GM23338 (cell line): ENCODE measurements at regions not wholly inside any gene's neighbourhood (a gene's known extent, or its start where the extent isn't known, plus 50 kb on each side); places are given as distances from the start of the nearest gene placed in this dataset.

Source experiments
- CREB1 ChIP-seq: fragments of 250-450 bp; sonication (Bioruptor Pico); IDR thresholded peaks from 2 replicates; pipeline ENCODE4 v1.5.0; 2020; ENCODE audit warnings: low read depth, mild to moderate bottlenecking, moderate library complexity
- CTCF ChIP-seq, 2 experiments: fragments of 200-600 bp in 1 of 2; sonication (generic) in 1 of 2; conservative IDR thresholded peaks; 2 replicates each; pipeline versions ENCODE4 v1.5.1 to v1.6.1; 2016 to 2017; ENCODE audit warnings: antibody characterized with exemption in 2 of 2, low read depth in 2 of 2, mild to moderate bottlenecking in 2 of 2, moderate library complexity in 1 of 2
- ETS1 ChIP-seq: IDR thresholded peaks from 2 replicates; pipeline ENCODE4 v1.6.1; 2016; ENCODE audit warnings: antibody characterized with exemption
- EZH2 ChIP-seq: fragments of 200-600 bp; sonication (generic); IDR thresholded peaks from one replicate; pipeline ENCODE4 v1.8.0; 2017; ENCODE audit warnings: antibody characterized with exemption, mild to moderate bottlenecking, low read depth; ENCODE audit not compliant: unreplicated experiment
- EZH2phosphoT487 ChIP-seq: fragments of 200-600 bp; sonication (generic); IDR thresholded peaks from one replicate; pipeline ENCODE4 v1.8.1; 2018; ENCODE audit warnings: antibody characterized with exemption; ENCODE audit not compliant: unreplicated experiment
- JUNB ChIP-seq: IDR thresholded peaks from one replicate; pipeline ENCODE4 v1.6.1; 2016; ENCODE audit warnings: antibody characterized with exemption; ENCODE audit not compliant: unreplicated experiment
- NANOG ChIP-seq: IDR thresholded peaks from 2 replicates; pipeline ENCODE4 v1.6.1; 2016; ENCODE audit warnings: antibody characterized with exemption, borderline replicate concordance
- POLR2AphosphoS5 ChIP-seq: IDR thresholded peaks from 2 replicates; pipeline ENCODE4 v1.6.1; 2016; ENCODE audit warnings: antibody characterized with exemption, low read depth
- REST ChIP-seq: IDR thresholded peaks from one replicate; pipeline ENCODE4 v1.6.1; 2018; ENCODE audit warnings: antibody characterized with exemption; ENCODE audit not compliant: unreplicated experiment
- STAT1 ChIP-seq: IDR thresholded peaks from one replicate; pipeline ENCODE4 v1.6.1; 2016; ENCODE audit warnings: antibody characterized with exemption; ENCODE audit not compliant: unreplicated experiment
- ZNF114 ChIP-seq: fragments of 250-450 bp; sonication (Bioruptor Pico); IDR thresholded peaks from 2 replicates; pipeline ENCODE4 v1.5.0; 2020; ENCODE audit warnings: mild to moderate bottlenecking, moderate library complexity

- TF ChIP-seq EZH2 (no peak), CTCF (conservative IDR thresholded peaks at IDR 0.05; ENCODE audit: low read depth in 2 of 2) (no peak), POLR2AphosphoS5 (no peak), CREB1 (CRISPR knock-in tag) (no peak), EZH2phosphoT487 (no peak), NANOG (no peak), REST (no peak), JUNB (no peak), STAT1 (no peak), ETS1 (no peak), ZNF114 (CRISPR knock-in tag) (no peak)
These were observed 1972.1 kb downstream of the MAT2B start for GRCh38 chr5:165477546-165477945.
